T1000 (cell line): ENCODE measurements at regions not wholly inside any gene's neighbourhood (a gene's known extent, or its start where the extent isn't known, plus 50 kb on each side); places are given as distances from the start of the nearest gene placed in this dataset.

ENCODE experiments used
- DNase-seq: peaks from one replicate; lab custom pipeline; 2025; ENCODE audit warnings: mixed read lengths; lab: John Stamatoyannopoulos, UW

GRCh38 chr4:66694739-66695138 is 850.6 kb downstream of the CENPC start:
- DNase-seq = no peak

GRCh38 chr4:66693694-66694093 is 851.6 kb downstream of the CENPC start:
- DNase-seq = no peak

- no peak for DNase-seq
These were observed 854.2 kb downstream of the CENPC start for GRCh38 chr4:66691101-66691500.

- no peak for DNase-seq
These were observed 856.6 kb downstream of the CENPC start for GRCh38 chr4:66688674-66689073.

- no peak for DNase-seq
These were observed 857.8 kb downstream of the CENPC start for GRCh38 chr4:66687459-66687858.

DNA sequence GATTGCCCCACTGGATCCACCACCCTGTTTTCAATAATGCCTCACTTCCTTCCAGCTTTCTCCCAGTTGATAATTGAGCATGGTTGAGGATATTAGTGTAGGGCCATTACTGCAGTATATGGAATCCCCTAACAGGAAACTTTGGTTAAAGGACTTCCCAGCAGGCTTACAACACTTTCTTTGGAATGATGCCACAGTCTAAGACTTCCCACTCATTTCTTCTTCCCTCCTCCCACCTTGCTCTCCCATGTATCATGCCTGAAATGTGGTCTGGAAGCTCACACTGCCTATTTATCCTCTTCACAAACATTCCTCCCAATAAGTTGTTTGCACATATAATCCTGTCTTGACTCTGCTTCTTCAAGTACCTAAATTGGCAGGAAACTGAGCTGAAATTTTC is 863.3 kb downstream of the CENPC start:
- no peak for DNase-seq

DNA sequence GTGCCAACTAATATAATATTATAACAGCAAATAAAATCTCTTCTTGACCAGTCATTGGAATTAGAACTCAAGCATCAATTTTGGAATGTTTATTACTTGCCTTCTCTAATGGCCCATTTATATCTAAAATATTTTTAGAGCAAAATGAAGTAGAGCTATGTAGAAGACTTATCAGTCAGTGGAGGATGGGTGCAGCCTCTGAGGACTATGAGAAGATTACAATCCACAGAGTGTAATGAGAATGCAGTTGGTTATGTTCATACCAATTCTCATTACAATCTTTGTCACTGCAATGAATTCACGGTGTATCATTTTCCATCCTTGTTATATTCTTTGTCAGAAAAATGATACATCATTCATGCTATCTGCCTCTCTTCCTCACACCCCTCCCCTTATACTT is 878.1 kb downstream of the CENPC start:
- no peak for DNase-seq

GRCh38 chr4:66662620-66663019 is 882.7 kb downstream of the CENPC start:
- no peak for DNase-seq

GRCh38 chr4:66658809-66659208 is 886.5 kb downstream of the CENPC start:
- no peak for DNase-seq

DNA sequence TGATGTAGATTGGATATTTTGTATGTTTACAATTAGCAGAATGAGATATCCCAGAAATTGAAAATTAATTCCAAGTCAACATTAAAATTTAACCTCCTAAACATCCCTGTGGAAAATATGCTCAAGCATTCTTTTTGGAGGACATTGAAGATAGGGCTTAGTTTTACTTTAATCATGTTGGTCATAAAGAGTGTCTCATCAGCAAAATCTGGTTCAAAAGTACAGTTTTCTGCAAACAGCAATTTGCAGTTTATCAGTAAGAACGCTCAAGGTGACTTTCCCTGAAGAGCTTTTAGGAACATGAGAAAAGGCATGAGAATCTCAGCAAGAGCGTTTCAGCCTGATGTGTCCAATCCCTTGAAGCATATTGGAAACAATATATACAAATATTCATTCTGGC is 889.8 kb downstream of the CENPC start:
- DNase-seq = no peak

- DNase-seq = no peak
These were observed 891.4 kb downstream of the CENPC start for GRCh38 chr4:66653937-66654336.

DNA sequence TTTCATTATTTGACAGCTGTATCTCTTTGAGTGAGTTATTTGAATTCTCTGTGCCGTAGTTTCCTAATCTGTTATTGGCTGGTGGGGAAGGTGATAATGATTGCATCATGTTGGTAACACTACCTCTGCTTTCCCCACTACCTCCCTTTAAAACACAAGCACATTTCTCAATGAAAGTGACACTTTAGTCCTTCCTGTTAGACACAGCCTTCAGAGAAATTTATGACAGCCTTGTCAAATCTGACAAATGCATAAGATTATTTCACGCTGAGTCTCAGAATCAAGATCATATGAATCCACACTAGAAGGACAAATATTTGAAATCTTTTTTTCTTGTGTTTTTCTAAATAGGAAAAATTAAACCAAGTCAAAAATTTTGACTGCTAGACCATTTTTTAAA is 896.1 kb downstream of the CENPC start:
- DNase-seq = no peak

DNA sequence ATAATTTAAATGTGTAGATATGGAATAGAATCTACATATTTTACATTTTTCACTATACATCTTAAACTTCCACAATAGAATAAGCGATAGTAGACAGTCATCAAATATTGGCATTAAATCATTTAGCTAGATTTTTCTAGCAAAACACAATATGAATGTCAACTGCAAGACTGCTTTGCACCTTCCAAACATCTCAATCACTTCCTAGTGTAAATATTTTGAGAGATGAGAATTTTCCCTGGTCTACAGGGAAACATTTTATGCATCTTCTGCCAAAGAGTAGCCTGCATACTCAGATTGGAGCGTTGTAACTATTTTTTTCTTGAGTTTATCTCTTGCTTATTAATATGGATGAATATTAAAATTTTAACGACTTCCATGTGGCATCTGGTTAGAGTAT is 897.4 kb downstream of the CENPC start:
- DNase-seq = no peak

DNA sequence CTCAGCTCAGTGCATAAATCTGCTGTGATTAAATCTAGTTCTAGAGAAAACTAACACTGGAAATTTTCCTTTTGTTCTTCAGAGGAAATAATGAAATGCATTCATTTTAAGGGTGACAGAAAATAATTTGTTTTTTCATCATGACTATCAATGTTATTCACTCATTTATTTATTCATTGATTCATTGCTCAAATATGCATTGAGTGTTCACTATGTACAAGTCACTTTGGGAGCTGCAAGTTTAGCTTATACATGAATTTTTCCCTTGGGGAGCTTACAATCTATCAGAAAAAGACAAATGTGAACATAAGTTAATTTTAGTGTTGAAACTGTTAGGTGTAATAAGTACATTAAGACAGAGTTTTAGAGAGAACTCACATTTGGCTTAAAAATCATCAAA is 897.8 kb downstream of the CENPC start:
- DNase-seq = no peak

DNA sequence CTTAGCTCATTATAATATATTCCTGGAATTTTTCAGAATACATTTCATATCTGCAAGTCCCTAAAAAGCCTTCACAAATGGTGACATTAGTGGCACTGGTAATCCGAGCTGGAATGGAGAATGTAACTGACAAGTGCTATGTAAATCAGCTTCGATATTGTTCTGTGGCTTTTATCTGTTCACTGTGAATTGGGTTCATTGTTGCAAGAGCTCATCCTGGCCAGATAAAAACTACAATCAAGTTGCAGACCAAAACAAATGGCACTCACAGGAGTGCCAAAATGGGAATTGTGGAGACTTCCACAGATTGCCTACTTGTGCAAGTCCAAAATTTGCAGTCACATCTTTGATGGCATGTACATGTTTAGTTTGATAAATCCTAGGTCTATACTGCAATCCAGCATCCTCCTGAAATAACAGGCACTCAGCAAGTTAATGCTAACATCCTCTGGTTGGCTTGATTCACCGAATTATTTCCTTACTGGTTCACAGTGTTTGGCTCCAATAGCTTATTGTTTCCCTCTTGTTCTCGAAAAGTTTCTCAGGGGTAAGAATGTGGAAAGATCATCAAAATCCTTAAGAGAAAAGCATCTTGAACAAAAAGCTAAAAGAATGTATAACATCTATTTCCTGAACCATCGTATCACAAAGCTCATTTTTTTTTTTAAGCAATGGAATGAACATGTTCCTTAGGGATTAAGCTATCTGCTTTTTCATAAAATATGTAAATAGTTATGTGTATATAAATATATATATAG is 904.9 kb downstream of the CENPC start:
- no peak for DNase-seq

DNA sequence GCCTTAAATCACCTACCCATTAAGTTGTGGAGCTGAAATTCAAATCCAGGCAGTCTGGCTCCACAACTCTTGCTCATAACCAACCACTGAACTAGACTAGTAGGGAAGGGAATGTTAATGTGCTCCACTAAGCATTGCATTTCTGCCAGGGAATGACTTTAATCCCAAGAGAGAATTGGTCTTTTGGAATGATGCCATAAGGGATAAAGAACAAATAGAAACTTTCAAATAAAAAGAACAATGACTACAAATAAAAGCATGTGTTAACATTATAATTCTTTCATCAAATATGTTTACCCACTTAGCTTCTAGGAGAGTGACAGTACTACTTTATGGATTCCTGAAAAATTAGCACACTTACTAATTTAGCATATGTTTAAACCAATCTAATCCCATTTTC is 905.9 kb downstream of the CENPC start:
- no peak for DNase-seq

- DNase-seq = no peak
These were observed 909.0 kb downstream of the CENPC start for GRCh38 chr4:66636349-66636748.

GRCh38 chr4:66633477-66633876 is 911.8 kb downstream of the CENPC start:
- no peak for DNase-seq

- DNase-seq = no peak
These were observed 915.4 kb downstream of the CENPC start for GRCh38 chr4:66629927-66630326.

- DNase-seq = no peak
These were observed 917.2 kb downstream of the CENPC start for GRCh38 chr4:66628146-66628545.

DNA sequence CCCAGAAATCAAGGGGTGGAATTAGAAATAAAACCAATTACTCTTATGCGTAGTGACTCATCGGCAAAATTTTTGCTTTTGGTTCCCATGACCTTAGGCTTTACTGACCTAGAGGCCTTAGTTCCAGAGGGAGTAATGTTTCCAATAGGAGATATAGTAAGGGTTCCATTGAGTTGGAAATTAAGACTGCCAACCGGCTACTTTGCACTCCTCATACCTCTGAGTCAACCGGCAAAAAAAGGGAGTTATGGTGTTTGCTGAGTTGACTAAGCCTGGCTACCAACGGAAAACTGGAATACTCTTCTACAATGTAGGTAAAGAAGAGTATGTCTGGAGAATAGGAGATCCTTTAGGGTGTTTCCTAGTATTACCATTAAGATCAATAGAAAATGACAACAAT is 919.8 kb downstream of the CENPC start:
- DNase-seq = no peak

DNA sequence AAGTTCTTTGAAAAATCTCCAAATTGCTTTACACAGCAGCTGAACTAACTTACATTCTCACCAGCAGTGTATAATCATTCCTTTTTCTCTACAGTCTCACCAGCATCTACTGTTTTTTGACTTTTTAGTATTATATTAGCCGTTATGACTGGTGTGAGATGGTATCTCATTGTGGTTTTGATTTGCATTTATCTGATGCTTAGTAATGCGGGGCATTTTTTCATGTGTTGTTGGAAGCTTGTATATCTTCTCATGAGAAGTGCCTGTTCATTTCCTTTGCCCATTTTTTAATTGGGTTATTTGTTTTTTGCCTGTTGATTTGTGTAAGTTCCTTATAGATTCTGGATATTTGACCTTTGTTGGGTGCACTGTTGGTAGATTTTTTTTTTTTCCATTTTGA is 931.7 kb downstream of the CENPC start:
- DNase-seq = no peak

- DNase-seq = no peak
These were observed 936.3 kb downstream of the CENPC start for GRCh38 chr4:66609014-66609413.

DNA sequence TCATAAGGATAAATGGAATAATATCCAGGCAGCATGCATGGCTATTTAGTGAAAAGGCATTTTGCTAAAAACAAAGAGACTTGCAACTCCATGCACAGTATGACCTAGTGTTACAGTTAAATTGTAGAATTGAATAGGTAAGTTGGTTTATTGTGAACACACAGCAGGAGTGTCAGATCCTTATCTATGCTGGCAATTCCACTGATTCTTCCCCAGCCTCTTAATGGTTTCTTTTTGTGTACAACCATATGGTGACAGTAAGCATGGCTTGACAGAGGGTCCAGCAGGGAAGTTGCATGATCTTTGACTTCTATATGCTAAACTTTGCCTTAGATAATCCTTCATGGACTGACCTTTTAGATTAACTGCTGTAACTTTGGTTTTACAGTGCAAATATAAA is 936.6 kb upstream of the EPHA5 start:
- DNase-seq = no peak
